ENCODE measurements at regions not wholly inside any gene's neighbourhood (a gene's known extent, or its start where the extent isn't known, plus 50 kb on each side); places are given as distances from the start of the nearest gene placed in this dataset.

DNA sequence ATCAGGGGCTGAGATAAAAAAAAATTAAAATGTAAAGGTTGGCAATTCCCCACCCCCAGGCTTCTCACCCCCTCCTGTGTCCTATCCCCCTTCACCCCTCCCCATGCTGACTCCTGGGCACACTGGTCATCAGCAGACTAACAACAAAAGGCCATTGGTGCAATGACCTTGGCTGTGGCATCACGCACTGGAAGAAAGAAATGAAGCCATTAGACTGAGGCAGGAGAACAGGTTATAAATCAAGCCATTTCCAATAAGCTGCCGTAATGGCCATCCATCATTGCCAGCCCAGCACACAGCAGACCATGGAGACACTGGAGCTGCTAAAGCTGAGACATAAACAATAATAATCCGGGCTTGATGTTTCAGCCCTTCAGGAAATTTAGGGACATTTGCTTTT, 342.4 kb upstream of the ETAA1 start:
- H3K36me3 ChIP-seq (ENCODE audit: control insufficient read depth in 2 of 2, insufficient read depth in 2 of 2, low read length in 1 of 2) = no peaks in the 10 kb centered on the region
- H4K20me1 ChIP-seq (ENCODE audit: control insufficient read depth, insufficient read depth) = no peaks in the 10 kb centered on the region
- no peak for ATAC-seq
- SMC1A ChIA-PET (ENCODE audit: uncharacterized antibody, unreplicated experiment) = no interaction called here
- no peak for FAIRE-seq
- H3K4me3 ChIP-seq = no peak overlapping the region
- WGBS (ENCODE audit: insufficient coverage, insufficient replicate concordance, low lambda C conversion rate, missing lambda C conversion rate) = 33% methylated on average over 3 of the region's 3 CpGs
- no peaks in the 10 kb centered on the region for H3K4me1 ChIP-seq (ENCODE audit: control insufficient read depth, insufficient read depth, low read length)
- no peak overlapping the region for H3K9ac ChIP-seq (ENCODE audit: control insufficient read depth, insufficient read depth, low read length)
- intact Hi-C loops (cut with micrococcal nuclease; ENCODE audit: unreplicated experiment) = no loop called here
- RAD21 ChIA-PET (ENCODE audit: unreplicated experiment) = no interaction called here
- no peaks in the 10 kb centered on the region for H3K27me3 ChIP-seq (replicated peaks in 1 of 2; ENCODE audit: control insufficient read depth in 2 of 2, insufficient read depth in 2 of 2, low read length in 1 of 2)
- no peaks in the 10 kb centered on the region for H3K79me2 ChIP-seq (ENCODE audit: control insufficient read depth, insufficient read depth, low read length)
- DNase-seq (ENCODE audit: low read depth, low spot score) = no peak
- H3K27ac ChIP-seq (ENCODE audit: control insufficient read depth, insufficient read depth) = no peak overlapping the region
- no peaks in the 10 kb centered on the region for H3K9me3 ChIP-seq (replicated peaks; ENCODE audit: control insufficient read depth, insufficient read depth, low read length)
- CTCF ChIA-PET = no interaction called here
- no peak overlapping the region for H2AFZ ChIP-seq (ENCODE audit: control insufficient read depth, low read depth, low read length)
- in situ Hi-C loops (cut with MboI) = no loop called here
- TF ChIP-seq RB1 (IDR thresholded peaks at IDR 0.05; ENCODE audit: borderline replicate concordance) (no peak), BRCA1 (IDR thresholded peaks at IDR 0.05; ENCODE audit: low read depth, low read length) (no peak)
- TF ChIP-seq, protein P1, sequence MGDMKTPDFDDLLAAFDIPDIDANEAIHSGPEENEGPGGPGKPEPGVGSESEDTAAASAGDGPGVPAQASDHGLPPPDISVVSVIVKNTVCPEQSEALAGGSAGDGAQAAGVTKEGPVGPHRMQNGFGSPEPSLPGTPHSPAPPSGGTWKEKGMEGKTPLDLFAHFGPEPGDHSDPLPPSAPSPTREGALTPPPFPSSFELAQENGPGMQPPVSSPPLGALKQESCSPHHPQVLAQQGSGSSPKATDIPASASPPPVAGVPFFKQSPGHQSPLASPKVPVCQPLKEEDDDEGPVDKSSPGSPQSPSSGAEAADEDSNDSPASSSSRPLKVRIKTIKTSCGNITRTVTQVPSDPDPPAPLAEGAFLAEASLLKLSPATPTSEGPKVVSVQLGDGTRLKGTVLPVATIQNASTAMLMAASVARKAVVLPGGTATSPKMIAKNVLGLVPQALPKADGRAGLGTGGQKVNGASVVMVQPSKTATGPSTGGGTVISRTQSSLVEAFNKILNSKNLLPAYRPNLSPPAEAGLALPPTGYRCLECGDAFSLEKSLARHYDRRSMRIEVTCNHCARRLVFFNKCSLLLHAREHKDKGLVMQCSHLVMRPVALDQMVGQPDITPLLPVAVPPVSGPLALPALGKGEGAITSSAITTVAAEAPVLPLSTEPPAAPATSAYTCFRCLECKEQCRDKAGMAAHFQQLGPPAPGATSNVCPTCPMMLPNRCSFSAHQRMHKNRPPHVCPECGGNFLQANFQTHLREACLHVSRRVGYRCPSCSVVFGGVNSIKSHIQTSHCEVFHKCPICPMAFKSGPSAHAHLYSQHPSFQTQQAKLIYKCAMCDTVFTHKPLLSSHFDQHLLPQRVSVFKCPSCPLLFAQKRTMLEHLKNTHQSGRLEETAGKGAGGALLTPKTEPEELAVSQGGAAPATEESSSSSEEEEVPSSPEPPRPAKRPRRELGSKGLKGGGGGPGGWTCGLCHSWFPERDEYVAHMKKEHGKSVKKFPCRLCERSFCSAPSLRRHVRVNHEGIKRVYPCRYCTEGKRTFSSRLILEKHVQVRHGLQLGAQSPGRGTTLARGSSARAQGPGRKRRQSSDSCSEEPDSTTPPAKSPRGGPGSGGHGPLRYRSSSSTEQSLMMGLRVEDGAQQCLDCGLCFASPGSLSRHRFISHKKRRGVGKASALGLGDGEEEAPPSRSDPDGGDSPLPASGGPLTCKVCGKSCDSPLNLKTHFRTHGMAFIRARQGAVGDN (IDR thresholded peaks at IDR 0.05) = no peak
- no TSS peak for BruUV-seq (replicated peaks)
- POLR2A ChIA-PET = no interaction called here
- no peak overlapping the region for H3K4me2 ChIP-seq (ENCODE audit: control insufficient read depth, insufficient read depth)

Measured in GM12878 (cell line).